Fibroblast of lung (primary cell): ENCODE measurements at regions not wholly inside any gene's neighbourhood (a gene's known extent, or its start where the extent isn't known, plus 50 kb on each side); places are given as distances from the start of the nearest gene placed in this dataset.

Source experiments
- DNase-seq, 2 donors: peaks; one replicate each; pipeline versions ENCODE4 v3.0.0 to v3.0.0-alpha.2; 2010; ENCODE audit warnings: low read depth in 2 of 2
- H2AFZ ChIP-seq: 2 replicates; pipeline ENCODE4 v1.5.1; 2012; ENCODE audit warnings: low read length, control low read depth, inconsistent platforms
- H3K27ac ChIP-seq: 2 replicates; pipeline ENCODE4 v1.5.1; 2011; ENCODE audit warnings: low read length, control low read depth; ENCODE audit not compliant: insufficient read depth
- H3K27me3 ChIP-seq: 2 replicates; pipeline ENCODE4 v1.5.1; 2011; ENCODE audit warnings: mild to moderate bottlenecking, low read length; ENCODE audit not compliant: control insufficient read depth, insufficient read depth
- H3K36me3 ChIP-seq: 2 replicates; pipeline ENCODE4 v1.5.1; 2011; ENCODE audit warnings: low read length; ENCODE audit not compliant: control insufficient read depth, insufficient read depth
- H3K4me1 ChIP-seq: 2 replicates; pipeline ENCODE4 v1.5.1; 2011; ENCODE audit warnings: low read length; ENCODE audit not compliant: control insufficient read depth, insufficient read depth; ENCODE audit errors: extremely low read depth
- H3K4me2 ChIP-seq: 2 replicates; pipeline ENCODE4 v1.5.1; 2011; ENCODE audit warnings: low read length, control low read depth; ENCODE audit not compliant: insufficient read depth; ENCODE audit errors: extremely low read depth
- H3K4me3 ChIP-seq, 4 experiments: fragments of 200-600 bp in 1 of 4; sonication (generic) in 1 of 4; replicated peaks in 1 of 4; 2 replicates each; pipeline ENCODE4 v1.5.1; 2011 to 2016; ENCODE audit warnings: low read length in 4 of 4, low read depth in 3 of 4, mild to moderate bottlenecking in 3 of 4, control low read depth in 2 of 4, inconsistent platforms in 1 of 4, mixed read lengths in 1 of 4; ENCODE audit not compliant: insufficient read depth in 1 of 4; ENCODE audit errors: control extremely low read depth in 1 of 4
- H3K79me2 ChIP-seq: 2 replicates; pipeline ENCODE4 v1.5.1; 2012; ENCODE audit warnings: mild to moderate bottlenecking, low read length, inconsistent platforms; ENCODE audit not compliant: control insufficient read depth, insufficient read depth
- H3K9ac ChIP-seq: 2 replicates; pipeline ENCODE4 v1.5.1; 2011; ENCODE audit warnings: mild to moderate bottlenecking, low read length, control low read depth; ENCODE audit not compliant: insufficient read depth
- H3K9me3 ChIP-seq: 2 replicates; pipeline ENCODE4 v1.5.1; 2012; ENCODE audit warnings: low read depth, low read length; ENCODE audit not compliant: control insufficient read depth, insufficient read depth
- H4K20me1 ChIP-seq: 2 replicates; pipeline ENCODE4 v1.5.1; 2011; ENCODE audit warnings: low read length; ENCODE audit not compliant: control insufficient read depth, insufficient read depth; ENCODE audit errors: extremely low read depth
- CTCF ChIP-seq, 2 donors: IDR thresholded peaks in 1 of 2; conservative IDR thresholded peaks in 1 of 2; 1 replicate in 1 of 2; 2 replicates in 1 of 2; pipeline ENCODE4 v1.5.1; 2011 to 2012; ENCODE audit warnings: low read length in 2 of 2, control low read depth in 1 of 2, inconsistent platforms in 1 of 2, low read depth in 1 of 2, mild to moderate bottlenecking in 1 of 2
- EZH2 ChIP-seq: IDR thresholded peaks from 2 replicates; pipeline ENCODE4 v1.5.1; 2012; ENCODE audit warnings: low read length, control low read depth, mild to moderate bottlenecking; ENCODE audit errors: missing control alignments

GRCh38 chr2:6760132-6760531 is 105.6 kb downstream of the CMPK2 start:
- no peak overlapping the region for H2AFZ ChIP-seq
- no peak for DNase-seq
- TF ChIP-seq CTCF (conservative IDR thresholded peaks at IDR 0.05 in 1 of 2, IDR thresholded peaks at IDR 0.05 in 1 of 2; ENCODE audit: low read depth in 1 of 2, low read length in 2 of 2): no peak
- TF ChIP-seq EZH2: no peak

GRCh38 chr2:6764968-6765723 is 100.6 kb downstream of the CMPK2 start:
- no peaks in the 10 kb centered on the region for H4K20me1 ChIP-seq

More at GRCh38 chr2:6760132-6760531, 105.6 kb downstream of the CMPK2 start:
- no peaks in the 10 kb centered on the region for H3K36me3 ChIP-seq
- H3K9me3 ChIP-seq: no peaks in the 10 kb centered on the region
- H3K4me3 ChIP-seq: no peak overlapping the region
- no peaks in the 10 kb centered on the region for H3K79me2 ChIP-seq
- H3K4me1 ChIP-seq: no peaks in the 10 kb centered on the region
- no peak overlapping the region for H3K27ac ChIP-seq
- no peaks in the 10 kb centered on the region for H3K27me3 ChIP-seq
- no peak overlapping the region for H3K4me2 ChIP-seq
- no peaks in the 10 kb centered on the region for H4K20me1 ChIP-seq
- H3K9ac ChIP-seq: no peak overlapping the region

DNA sequence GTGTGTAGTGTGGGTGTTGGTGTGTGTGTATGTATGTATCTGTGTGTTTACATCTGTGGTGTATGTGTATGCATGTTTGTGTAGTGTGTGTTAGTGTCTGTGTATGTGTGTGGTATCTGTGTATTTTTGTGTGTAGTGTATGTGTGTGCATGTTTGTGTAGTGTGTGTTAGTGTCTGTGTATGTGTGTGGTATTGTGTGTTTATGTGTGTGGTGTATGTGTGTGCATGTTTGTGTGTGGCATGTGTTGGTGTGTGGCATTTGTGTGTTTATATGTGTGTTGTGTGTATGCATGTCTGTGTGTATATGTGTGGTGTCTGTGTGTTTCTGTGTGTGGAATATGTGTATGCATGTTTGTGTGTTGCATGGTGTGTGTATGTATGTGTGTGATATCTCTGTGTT is 96.4 kb downstream of the CMPK2 start:
- H2AFZ ChIP-seq: no peak overlapping the region
- no peaks in the 10 kb centered on the region for H3K79me2 ChIP-seq
- no peak overlapping the region for H3K4me3 ChIP-seq
- TF ChIP-seq EZH2 (no peak), CTCF (conservative IDR thresholded peaks at IDR 0.05 in 1 of 2, IDR thresholded peaks at IDR 0.05 in 1 of 2; ENCODE audit: low read depth in 1 of 2, low read length in 2 of 2) (no peak)
- DNase-seq: no peak
- H4K20me1 ChIP-seq: no peaks in the 10 kb centered on the region
- H3K9ac ChIP-seq: no peak overlapping the region
- no peaks in the 10 kb centered on the region for H3K9me3 ChIP-seq
- H3K36me3 ChIP-seq: no peaks in the 10 kb centered on the region
- H3K4me2 ChIP-seq: no peak overlapping the region
- no peak overlapping the region for H3K27ac ChIP-seq
- no peaks in the 10 kb centered on the region for H3K27me3 ChIP-seq
- H3K4me1 ChIP-seq: no peaks in the 10 kb centered on the region

More at GRCh38 chr2:6764968-6765723, 100.6 kb downstream of the CMPK2 start:
- no peak overlapping the region for H3K4me3 ChIP-seq
- no peak overlapping the region for H3K4me2 ChIP-seq
- no peak overlapping the region for H2AFZ ChIP-seq
- no peaks in the 10 kb centered on the region for H3K36me3 ChIP-seq
- DNase-seq: no peak
- no peaks in the 10 kb centered on the region for H3K79me2 ChIP-seq
- no peak overlapping the region for H3K9ac ChIP-seq
- H3K27ac ChIP-seq: no peak overlapping the region
- no peaks in the 10 kb centered on the region for H3K4me1 ChIP-seq
- H3K9me3 ChIP-seq: no peaks in the 10 kb centered on the region
- H3K27me3 ChIP-seq: no peaks in the 10 kb centered on the region
- no peak for TF ChIP-seq EZH2
- no peak for TF ChIP-seq CTCF (conservative IDR thresholded peaks at IDR 0.05 in 1 of 2, IDR thresholded peaks at IDR 0.05 in 1 of 2; ENCODE audit: low read depth in 1 of 2, low read length in 2 of 2)
